Keratinocyte (primary cell): ENCODE measurements at regions not wholly inside any gene's neighbourhood (a gene's known extent, or its start where the extent isn't known, plus 50 kb on each side); places are given as distances from the start of the nearest gene placed in this dataset.

Experiments used
- EZH2 ChIP-seq: IDR thresholded peaks from one replicate; pipeline ENCODE4 v1.6.1; 2012; ENCODE audit warnings: inconsistent platforms, mild to moderate bottlenecking, low read length, moderate library complexity
- TF ChIP-seq, protein P1 (sequence below), 3 experiments: IDR thresholded peaks in 1 of 3; conservative IDR thresholded peaks in 1 of 3; optimal IDR thresholded peaks in 1 of 3; 2 replicates in 2 of 3; 3 replicates in 1 of 3; pipeline versions ENCODE3 to v1.5.1; 2011; ENCODE audit warnings: low read length in 3 of 3, mild to moderate bottlenecking in 3 of 3, moderate library complexity in 2 of 3, control low read depth in 1 of 3, inconsistent platforms in 1 of 3; ENCODE audit not compliant: insufficient read depth in 2 of 3; ENCODE audit errors: extremely low read depth in 1 of 3

DNA sequence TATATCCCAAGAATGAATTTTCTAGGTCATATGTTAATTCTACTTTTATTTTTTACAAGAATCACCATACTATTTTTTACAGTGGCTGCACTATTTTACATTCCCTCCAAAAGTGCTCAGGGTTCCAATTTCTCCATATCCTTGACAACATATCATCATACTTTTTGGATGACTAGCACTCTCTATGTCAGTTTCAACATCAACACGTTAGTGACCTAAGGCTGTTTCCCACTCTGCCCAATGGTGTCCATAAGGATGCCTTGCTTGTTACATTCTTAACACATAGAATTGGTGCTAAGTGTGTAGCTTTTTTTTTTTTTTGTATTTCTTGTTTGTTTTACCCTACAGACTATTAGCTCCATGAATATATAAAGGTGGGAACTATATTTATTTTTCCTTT is 175.4 kb downstream of the PCDH10 start:
- TF ChIP-seq, protein P1, sequence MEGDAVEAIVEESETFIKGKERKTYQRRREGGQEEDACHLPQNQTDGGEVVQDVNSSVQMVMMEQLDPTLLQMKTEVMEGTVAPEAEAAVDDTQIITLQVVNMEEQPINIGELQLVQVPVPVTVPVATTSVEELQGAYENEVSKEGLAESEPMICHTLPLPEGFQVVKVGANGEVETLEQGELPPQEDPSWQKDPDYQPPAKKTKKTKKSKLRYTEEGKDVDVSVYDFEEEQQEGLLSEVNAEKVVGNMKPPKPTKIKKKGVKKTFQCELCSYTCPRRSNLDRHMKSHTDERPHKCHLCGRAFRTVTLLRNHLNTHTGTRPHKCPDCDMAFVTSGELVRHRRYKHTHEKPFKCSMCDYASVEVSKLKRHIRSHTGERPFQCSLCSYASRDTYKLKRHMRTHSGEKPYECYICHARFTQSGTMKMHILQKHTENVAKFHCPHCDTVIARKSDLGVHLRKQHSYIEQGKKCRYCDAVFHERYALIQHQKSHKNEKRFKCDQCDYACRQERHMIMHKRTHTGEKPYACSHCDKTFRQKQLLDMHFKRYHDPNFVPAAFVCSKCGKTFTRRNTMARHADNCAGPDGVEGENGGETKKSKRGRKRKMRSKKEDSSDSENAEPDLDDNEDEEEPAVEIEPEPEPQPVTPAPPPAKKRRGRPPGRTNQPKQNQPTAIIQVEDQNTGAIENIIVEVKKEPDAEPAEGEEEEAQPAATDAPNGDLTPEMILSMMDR (optimal IDR thresholded peaks at IDR 0.05 in 1 of 3, IDR thresholded peaks at IDR 0.05 in 1 of 3, conservative IDR thresholded peaks at IDR 0.05 in 1 of 3; ENCODE audit: extremely low read depth in 1 of 3, insufficient read depth in 2 of 3, low read length in 3 of 3): no peak
- TF ChIP-seq EZH2: no peak
